ENCODE measurements at regions not wholly inside any gene's neighbourhood (a gene's known extent, or its start where the extent isn't known, plus 50 kb on each side); places are given as distances from the start of the nearest gene placed in this dataset.

DNA sequence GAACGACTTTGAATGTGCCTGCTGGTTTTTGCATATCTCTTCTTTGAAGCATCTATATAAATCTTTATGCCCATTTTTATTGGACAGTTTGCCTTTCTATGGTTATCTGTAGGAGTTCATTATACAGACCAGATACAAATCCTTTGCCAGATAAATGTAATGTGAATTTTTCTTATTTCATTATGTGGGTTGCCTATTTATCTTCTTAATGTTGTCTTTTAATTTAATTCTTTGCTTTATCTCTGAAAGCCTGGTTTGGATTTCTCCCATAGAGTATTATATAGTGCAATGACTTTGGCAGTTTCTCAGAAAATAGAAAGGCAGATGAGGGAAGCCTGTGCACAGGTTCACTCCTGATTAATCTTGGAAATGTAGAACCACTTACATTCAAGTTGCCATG is 1025.1 kb downstream of the GRM8 start:
- H3K9ac ChIP-seq (ENCODE audit: low read length): no peak overlapping the region
- no peak for DNase-seq (ENCODE audit: low read depth)

GRCh38 chr7:126227055-126227454 is 1025.7 kb downstream of the GRM8 start:
- H3K4me3 ChIP-seq (ENCODE audit: low read length): no peak overlapping the region
- H3K36me3 ChIP-seq (ENCODE audit: control insufficient read depth, insufficient read depth, low read length, severe bottlenecking): no peaks in the 10 kb centered on the region
- no peak for DNase-seq (ENCODE audit: low read depth)

More for the DNA sequence above, 1025.1 kb downstream of the GRM8 start:
- H3K4me3 ChIP-seq (ENCODE audit: low read length): no peak overlapping the region
- no peaks in the 10 kb centered on the region for H3K27me3 ChIP-seq (replicated peaks; ENCODE audit: control insufficient read depth, insufficient read depth, low read length)
- no peaks in the 10 kb centered on the region for H3K36me3 ChIP-seq (ENCODE audit: control insufficient read depth, insufficient read depth, low read length, severe bottlenecking)
- no peaks in the 10 kb centered on the region for H3K9me3 ChIP-seq (ENCODE audit: control insufficient read depth, low read length)
- H3K4me1 ChIP-seq (ENCODE audit: control insufficient read depth, insufficient read depth, low read length): no peaks in the 10 kb centered on the region

DNA sequence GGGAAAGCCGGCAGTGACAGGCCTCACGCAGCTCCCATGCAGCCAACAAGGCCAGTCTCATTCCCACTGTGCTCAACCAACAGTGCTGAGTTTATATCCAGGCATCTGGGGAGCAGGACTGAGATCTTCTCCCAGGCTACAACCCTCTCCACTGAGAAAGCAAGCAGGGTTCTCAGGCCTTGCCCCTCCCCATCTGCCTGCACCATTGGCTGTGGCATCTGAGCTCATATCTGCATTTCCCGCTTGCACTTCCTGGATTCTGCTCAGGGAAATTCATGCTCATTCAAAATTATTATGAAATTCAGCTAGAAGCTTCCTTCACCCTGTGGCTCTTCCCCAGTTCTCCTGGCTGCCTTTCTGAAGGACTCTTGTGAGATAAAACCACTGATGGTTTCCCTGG is 1029.0 kb downstream of the GRM8 start:
- H3K4me1 ChIP-seq (ENCODE audit: control insufficient read depth, insufficient read depth, low read length): no peaks in the 10 kb centered on the region
- no peak overlapping the region for H3K4me3 ChIP-seq (ENCODE audit: low read length)
- no peaks in the 10 kb centered on the region for H3K27me3 ChIP-seq (replicated peaks; ENCODE audit: control insufficient read depth, insufficient read depth, low read length)
- peaks cover 3% of the 10 kb centered on the region for H3K9me3 ChIP-seq (ENCODE audit: control insufficient read depth, low read length)
- no peak for DNase-seq (ENCODE audit: low read depth)
- H3K36me3 ChIP-seq (ENCODE audit: control insufficient read depth, insufficient read depth, low read length, severe bottlenecking): no peaks in the 10 kb centered on the region
- H3K9ac ChIP-seq (ENCODE audit: low read length): no peak overlapping the region

More at GRCh38 chr7:126227055-126227454, 1025.7 kb downstream of the GRM8 start:
- Histone ChIP-seq H3K4me1 (ENCODE audit: control insufficient read depth, insufficient read depth, low read length) (no peaks in the 10 kb centered on the region), H3K27me3 (replicated peaks; ENCODE audit: control insufficient read depth, insufficient read depth, low read length) (no peaks in the 10 kb centered on the region), H3K9me3 (ENCODE audit: control insufficient read depth, low read length) (no peaks in the 10 kb centered on the region), H3K9ac (ENCODE audit: low read length) (no peak overlapping the region)

DNA sequence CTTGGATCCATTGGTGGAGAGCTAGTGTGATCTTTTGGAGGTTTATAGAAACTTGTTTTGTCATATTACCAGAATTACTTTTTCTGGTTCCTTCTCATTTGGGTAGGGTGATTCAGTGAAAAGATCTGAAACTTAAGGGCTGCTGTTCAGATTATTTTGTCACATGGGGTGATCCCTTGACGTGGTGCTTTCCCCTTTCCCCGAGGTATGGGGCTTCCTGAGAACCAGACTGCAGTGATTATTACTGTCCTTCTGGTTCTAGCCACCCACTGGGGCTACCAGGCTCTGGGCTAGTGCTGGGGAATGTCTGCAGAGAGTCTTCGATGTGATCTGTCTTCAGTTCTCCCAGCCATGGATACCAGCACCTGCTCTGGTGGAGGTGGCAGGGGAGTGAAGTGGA is 1030.0 kb downstream of the GRM8 start:
- Histone ChIP-seq H3K27me3 (replicated peaks; ENCODE audit: control insufficient read depth, insufficient read depth, low read length) (no peaks in the 10 kb centered on the region), H3K9ac (ENCODE audit: low read length) (no peak overlapping the region), H3K4me3 (ENCODE audit: low read length) (no peak overlapping the region), H3K9me3 (ENCODE audit: control insufficient read depth, low read length) (peaks cover 3% of the 10 kb centered on the region), H3K4me1 (ENCODE audit: control insufficient read depth, insufficient read depth, low read length) (no peaks in the 10 kb centered on the region), H3K36me3 (ENCODE audit: control insufficient read depth, insufficient read depth, low read length, severe bottlenecking) (no peaks in the 10 kb centered on the region)
- DNase-seq (ENCODE audit: low read depth): no peak

- H3K4me3 ChIP-seq (ENCODE audit: low read length): no peak overlapping the region
- peaks cover 3% of the 10 kb centered on the region for H3K9me3 ChIP-seq (ENCODE audit: control insufficient read depth, low read length)
- no peaks in the 10 kb centered on the region for H3K4me1 ChIP-seq (ENCODE audit: control insufficient read depth, insufficient read depth, low read length)
- no peaks in the 10 kb centered on the region for H3K27me3 ChIP-seq (replicated peaks; ENCODE audit: control insufficient read depth, insufficient read depth, low read length)
- no peak for DNase-seq (ENCODE audit: low read depth)
- H3K36me3 ChIP-seq (ENCODE audit: control insufficient read depth, insufficient read depth, low read length, severe bottlenecking): no peaks in the 10 kb centered on the region
- H3K9ac ChIP-seq (ENCODE audit: low read length): no peak overlapping the region
These were observed 1037.0 kb downstream of the GRM8 start for GRCh38 chr7:126215785-126216184.

DNA sequence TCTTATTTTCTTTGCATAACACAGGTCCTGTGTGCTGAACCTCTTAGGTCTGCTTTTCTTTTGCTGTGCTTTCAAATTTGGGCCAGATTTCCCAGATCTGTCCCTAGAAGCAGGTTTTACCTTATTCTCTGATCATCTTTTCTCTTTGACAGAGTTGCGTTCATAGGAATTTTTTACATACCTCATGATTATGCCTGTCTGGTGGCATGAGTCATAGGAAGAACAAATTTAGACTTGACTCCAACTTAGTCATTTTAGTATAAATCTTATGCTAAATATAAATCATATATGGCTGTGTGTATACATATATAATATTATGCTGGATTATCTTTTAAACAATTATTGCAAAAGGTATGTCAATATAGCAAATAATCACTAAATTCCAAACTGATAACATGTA is 1038.9 kb downstream of the GRM8 start:
- Histone ChIP-seq H3K27me3 (replicated peaks; ENCODE audit: control insufficient read depth, insufficient read depth, low read length) (no peaks in the 10 kb centered on the region), H3K4me3 (ENCODE audit: low read length) (no peak overlapping the region), H3K4me1 (ENCODE audit: control insufficient read depth, insufficient read depth, low read length) (no peaks in the 10 kb centered on the region), H3K36me3 (ENCODE audit: control insufficient read depth, insufficient read depth, low read length, severe bottlenecking) (no peaks in the 10 kb centered on the region), H3K9me3 (ENCODE audit: control insufficient read depth, low read length) (no peaks in the 10 kb centered on the region), H3K9ac (ENCODE audit: low read length) (no peak overlapping the region)
- DNase-seq (ENCODE audit: low read depth): no peak

DNA sequence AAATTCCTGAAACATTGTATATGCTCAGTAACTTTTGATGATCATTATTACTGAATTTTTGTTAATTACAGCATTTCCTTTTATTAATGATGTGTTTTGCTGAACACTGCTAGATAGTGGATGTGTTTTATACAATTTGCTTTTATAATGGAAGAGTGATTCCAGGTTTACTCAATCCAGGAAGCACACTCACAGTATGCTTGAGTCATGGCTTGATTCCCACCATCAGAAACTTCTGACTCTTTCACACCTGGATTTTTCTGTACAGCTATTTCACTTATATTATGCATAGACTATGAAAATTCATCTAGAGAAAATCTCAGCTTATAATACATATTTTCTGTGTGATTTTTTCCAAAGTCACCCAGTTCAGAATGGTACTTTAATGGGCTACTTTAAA is 1040.9 kb downstream of the GRM8 start:
- H3K4me1 ChIP-seq (ENCODE audit: control insufficient read depth, insufficient read depth, low read length): no peaks in the 10 kb centered on the region
- no peak for DNase-seq (ENCODE audit: low read depth)
- H3K36me3 ChIP-seq (ENCODE audit: control insufficient read depth, insufficient read depth, low read length, severe bottlenecking): no peaks in the 10 kb centered on the region
- no peaks in the 10 kb centered on the region for H3K9me3 ChIP-seq (ENCODE audit: control insufficient read depth, low read length)
- H3K4me3 ChIP-seq (ENCODE audit: low read length): no peak overlapping the region
- no peaks in the 10 kb centered on the region for H3K27me3 ChIP-seq (replicated peaks; ENCODE audit: control insufficient read depth, insufficient read depth, low read length)
- no peak overlapping the region for H3K9ac ChIP-seq (ENCODE audit: low read length)

- H3K27me3 ChIP-seq (replicated peaks; ENCODE audit: control insufficient read depth, insufficient read depth, low read length): no peaks in the 10 kb centered on the region
These were observed 1042.0 kb downstream of the GRM8 start for GRCh38 chr7:126210707-126211106.

DNA sequence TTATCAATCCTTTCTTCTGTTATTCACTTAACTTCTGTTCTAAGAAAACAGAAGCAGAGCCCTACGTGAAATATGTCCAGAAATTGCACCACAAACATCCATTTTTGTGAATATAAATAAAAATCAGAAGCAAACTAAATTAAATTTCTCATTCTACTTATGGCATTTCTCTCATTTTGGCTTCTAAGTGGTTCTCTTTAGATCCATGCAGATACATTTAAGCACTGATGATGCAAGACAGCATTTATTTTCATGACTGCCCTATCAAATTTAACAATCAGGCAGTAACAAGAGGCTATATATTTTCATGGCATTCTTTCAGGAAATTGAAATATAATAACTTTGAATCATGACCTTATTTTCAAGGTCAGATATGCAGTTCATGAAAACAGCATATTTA is 1049.6 kb downstream of the GRM8 start:
- DNase-seq (ENCODE audit: low read depth): no peak
- Histone ChIP-seq H3K9me3 (ENCODE audit: control insufficient read depth, low read length) (no peaks in the 10 kb centered on the region), H3K4me3 (ENCODE audit: low read length) (no peak overlapping the region), H3K4me1 (ENCODE audit: control insufficient read depth, insufficient read depth, low read length) (no peaks in the 10 kb centered on the region), H3K36me3 (ENCODE audit: control insufficient read depth, insufficient read depth, low read length, severe bottlenecking) (no peaks in the 10 kb centered on the region), H3K9ac (ENCODE audit: low read length) (no peak overlapping the region), H3K27me3 (replicated peaks; ENCODE audit: control insufficient read depth, insufficient read depth, low read length) (no peaks in the 10 kb centered on the region)

More at GRCh38 chr7:126210707-126211106, 1042.0 kb downstream of the GRM8 start:
- Histone ChIP-seq H3K36me3 (ENCODE audit: control insufficient read depth, insufficient read depth, low read length, severe bottlenecking) (no peaks in the 10 kb centered on the region), H3K4me1 (ENCODE audit: control insufficient read depth, insufficient read depth, low read length) (no peaks in the 10 kb centered on the region), H3K9me3 (ENCODE audit: control insufficient read depth, low read length) (no peaks in the 10 kb centered on the region), H3K9ac (ENCODE audit: low read length) (no peak overlapping the region), H3K4me3 (ENCODE audit: low read length) (no peak overlapping the region)
- DNase-seq (ENCODE audit: low read depth): no peak

GRCh38 chr7:126202177-126202576 is 1050.6 kb downstream of the GRM8 start:
- no peaks in the 10 kb centered on the region for H3K4me1 ChIP-seq (ENCODE audit: control insufficient read depth, insufficient read depth, low read length)
- H3K9me3 ChIP-seq (ENCODE audit: control insufficient read depth, low read length): no peaks in the 10 kb centered on the region
- no peak overlapping the region for H3K4me3 ChIP-seq (ENCODE audit: low read length)
- no peaks in the 10 kb centered on the region for H3K36me3 ChIP-seq (ENCODE audit: control insufficient read depth, insufficient read depth, low read length, severe bottlenecking)
- no peaks in the 10 kb centered on the region for H3K27me3 ChIP-seq (replicated peaks; ENCODE audit: control insufficient read depth, insufficient read depth, low read length)
- no peak for DNase-seq (ENCODE audit: low read depth)
- no peak overlapping the region for H3K9ac ChIP-seq (ENCODE audit: low read length)

DNA sequence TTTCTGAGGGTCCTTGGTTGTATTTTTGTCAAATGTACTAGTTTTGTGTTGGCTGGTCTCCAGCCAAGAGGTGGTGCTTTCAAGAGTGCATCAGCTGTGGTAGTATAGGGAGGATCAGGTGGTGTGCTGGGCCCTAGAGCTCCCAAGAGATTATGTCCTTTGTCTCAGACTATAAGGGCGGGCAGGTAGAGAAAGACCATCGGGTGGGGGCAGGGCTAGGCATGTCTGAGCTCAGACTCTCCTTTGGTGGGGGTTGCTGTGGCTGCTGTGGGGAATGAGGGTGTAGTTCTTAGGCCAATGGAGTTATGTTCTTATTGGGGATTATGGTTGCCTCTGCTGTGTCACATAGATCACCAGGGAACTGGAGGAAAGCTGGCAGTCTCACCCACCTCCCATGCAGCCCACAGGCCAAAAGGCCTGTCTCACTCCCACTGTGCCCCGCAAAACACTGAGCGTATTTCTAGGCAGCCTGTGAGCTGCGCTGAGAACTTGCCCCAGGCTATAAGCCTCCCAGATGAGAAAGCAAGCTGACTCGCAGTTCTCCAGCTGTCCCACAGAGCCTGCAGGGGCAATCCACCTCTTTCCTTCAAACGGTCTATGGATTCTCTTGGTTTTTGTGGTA is 1066.7 kb downstream of the GRM8 start:
- H3K9me3 ChIP-seq (ENCODE audit: control insufficient read depth, low read length): peaks cover 7% of the 10 kb centered on the region
- no peak for DNase-seq (ENCODE audit: low read depth)

DNA sequence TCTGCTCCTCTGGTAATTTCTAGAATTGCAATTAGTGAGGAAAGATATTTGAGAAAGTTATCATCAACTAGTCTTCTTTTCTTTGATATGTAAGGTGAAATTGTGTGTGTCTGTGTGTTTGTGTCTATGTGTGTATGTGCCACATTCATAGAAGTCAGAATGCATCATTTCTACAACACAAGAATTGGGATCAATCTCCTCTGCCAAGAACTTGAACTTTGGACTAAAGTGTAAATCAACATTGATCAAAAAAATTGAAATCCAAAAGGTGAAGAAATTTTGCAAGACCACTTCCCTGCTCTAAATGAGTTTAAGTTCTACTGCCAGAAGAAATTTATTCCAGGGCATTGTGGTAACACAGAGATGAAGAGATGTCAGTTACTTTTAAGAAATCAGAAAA is 1072.8 kb downstream of the GRM8 start:
- H3K4me1 ChIP-seq (ENCODE audit: control insufficient read depth, insufficient read depth, low read length): no peaks in the 10 kb centered on the region
- H3K36me3 ChIP-seq (ENCODE audit: control insufficient read depth, insufficient read depth, low read length, severe bottlenecking): no peaks in the 10 kb centered on the region
- H3K27me3 ChIP-seq (replicated peaks; ENCODE audit: control insufficient read depth, insufficient read depth, low read length): no peaks in the 10 kb centered on the region
- DNase-seq (ENCODE audit: low read depth): no peak
- no peak overlapping the region for H3K4me3 ChIP-seq (ENCODE audit: low read length)
- H3K9me3 ChIP-seq (ENCODE audit: control insufficient read depth, low read length): peaks cover 7% of the 10 kb centered on the region
- H3K9ac ChIP-seq (ENCODE audit: low read length): no peak overlapping the region

More for the DNA sequence above, 1066.7 kb downstream of the GRM8 start:
- Histone ChIP-seq H3K4me1 (ENCODE audit: control insufficient read depth, insufficient read depth, low read length) (no peaks in the 10 kb centered on the region), H3K27me3 (replicated peaks; ENCODE audit: control insufficient read depth, insufficient read depth, low read length) (no peaks in the 10 kb centered on the region), H3K36me3 (ENCODE audit: control insufficient read depth, insufficient read depth, low read length, severe bottlenecking) (no peaks in the 10 kb centered on the region), H3K9ac (ENCODE audit: low read length) (no peak overlapping the region), H3K4me3 (ENCODE audit: low read length) (no peak overlapping the region)
